Embryonic facial prominence (tissue), 1 donor: ENCODE measurements at regions not wholly inside any gene's neighbourhood (a gene's known extent, or its start where the extent isn't known, plus 50 kb on each side); places are given as distances from the start of the nearest gene placed in this dataset.
"Not testable (repeated sequence)": the region's sequence is repeated elsewhere in the genome, so short reads cannot be mapped to it uniquely, and the experiment has no call there.

Source experiments
- DNase-seq: peaks from one replicate; pipeline ENCODE4 v3.0.0-alpha.2; 2016; ENCODE audit errors: extremely low spot score

- not testable (repeated sequence) for DNase-seq
Observed at GRCh38 chr1:37380546-37380945, 93.8 kb upstream of the ZC3H12A start.

GRCh38 chr1:37387854-37388253 lies 86.5 kb upstream of the ZC3H12A start:
- no peak for DNase-seq

- no peak for DNase-seq
Observed at GRCh38 chr1:37389327-37389726, 85.1 kb upstream of the ZC3H12A start.

GRCh38 chr1:37391211-37392011 lies 83.0 kb upstream of the ZC3H12A start:
- no peak for DNase-seq

- DNase-seq, result no peak
Observed at GRCh38 chr1:37392051-37392450, 82.3 kb upstream of the ZC3H12A start.

- DNase-seq, result no peak
Observed at GRCh38 chr1:37393173-37394120, 80.9 kb upstream of the ZC3H12A start.

GRCh38 chr1:37394574-37395464 lies 79.6 kb upstream of the ZC3H12A start:
- DNase-seq, result no peak

- DNase-seq, result no peak
Observed at GRCh38 chr1:37398096-37398495, 76.3 kb upstream of the ZC3H12A start.

- DNase-seq, result no peak
Observed at GRCh38 chr1:37399205-37399604, 75.2 kb upstream of the ZC3H12A start.

GRCh38 chr1:37399830-37400464 lies 74.4 kb upstream of the ZC3H12A start:
- no peak for DNase-seq

- DNase-seq, result no peak
Observed at GRCh38 chr1:37400466-37401225, 73.7 kb upstream of the ZC3H12A start.

- no peak for DNase-seq
Observed at GRCh38 chr1:37403166-37403565, 71.2 kb upstream of the ZC3H12A start.

GRCh38 chr1:37404711-37405110 lies 69.7 kb upstream of the ZC3H12A start:
- no peak for DNase-seq

- no peak for DNase-seq
Observed at GRCh38 chr1:37410105-37410504, 64.3 kb upstream of the ZC3H12A start.

- no peak for DNase-seq
Observed at GRCh38 chr1:37410815-37411214, 63.6 kb upstream of the ZC3H12A start.

- DNase-seq, result no peak
Observed at GRCh38 chr1:37415611-37416244, 58.7 kb upstream of the ZC3H12A start.

- DNase-seq, result no peak
Observed at GRCh38 chr1:37420456-37420855, 53.9 kb upstream of the ZC3H12A start.

- DNase-seq, result no peak
Observed at GRCh38 chr1:37423810-37424209, 50.6 kb upstream of the ZC3H12A start.

GRCh38 chr1:37424523-37424922 lies 49.9 kb upstream of the ZC3H12A start:
- no peak for DNase-seq
